NB4 (cell line): ENCODE measurements at regions not wholly inside any gene's neighbourhood (a gene's known extent, or its start where the extent isn't known, plus 50 kb on each side); places are given as distances from the start of the nearest gene placed in this dataset.

Experiments used
- DNase-seq: peaks from one replicate; pipeline ENCODE4 v3.0.0; 2010; ENCODE audit warnings: low read depth
- H3K4me3 ChIP-seq: one replicate; pipeline ENCODE4 v1.5.1; 2011; ENCODE audit warnings: mild to moderate bottlenecking, low read depth, low read length, moderate library complexity
- MYC ChIP-seq: IDR thresholded peaks from 2 replicates; pipeline ENCODE4 v1.6.1; 2011; ENCODE audit warnings: low read depth, low read length
- POLR2A ChIP-seq: IDR thresholded peaks from 2 replicates; pipeline ENCODE4 v1.6.1; 2011; ENCODE audit warnings: mild to moderate bottlenecking; ENCODE audit not compliant: insufficient read length; ENCODE audit errors: extremely low read depth
- TF ChIP-seq, protein P1 (sequence below): IDR thresholded peaks from one replicate; pipeline ENCODE4 v1.5.1; 2012; ENCODE audit warnings: low read depth, low read length
- TF ChIP-seq, protein P2 (sequence below): IDR thresholded peaks from 2 replicates; pipeline ENCODE4 v1.6.1; 2011; ENCODE audit warnings: low read depth, low read length

DNA sequence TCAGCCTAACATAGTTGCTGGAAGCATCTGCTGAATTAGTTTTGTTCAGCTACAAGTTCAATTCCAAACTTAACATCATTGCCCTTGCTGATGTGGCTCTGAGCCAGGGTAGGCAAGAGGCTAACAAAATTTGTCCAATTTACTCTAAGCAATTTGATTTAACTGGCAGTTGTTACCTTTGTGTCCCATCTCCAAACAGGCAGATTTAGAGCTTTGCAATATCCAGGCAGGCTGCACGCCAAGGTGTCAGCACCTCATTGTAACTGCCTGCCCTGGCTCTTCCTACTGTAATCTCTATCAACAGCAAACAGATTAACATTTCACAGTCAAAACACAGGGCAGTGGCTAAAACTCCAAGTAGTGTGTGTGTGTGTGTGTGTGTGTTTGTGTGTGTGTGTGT is 2070.6 kb downstream of the PCDH7 start:
- H3K4me3 ChIP-seq = no peak overlapping the region
- TF ChIP-seq POLR2A (no peak), MYC (no peak)
- TF ChIP-seq, protein P1, sequence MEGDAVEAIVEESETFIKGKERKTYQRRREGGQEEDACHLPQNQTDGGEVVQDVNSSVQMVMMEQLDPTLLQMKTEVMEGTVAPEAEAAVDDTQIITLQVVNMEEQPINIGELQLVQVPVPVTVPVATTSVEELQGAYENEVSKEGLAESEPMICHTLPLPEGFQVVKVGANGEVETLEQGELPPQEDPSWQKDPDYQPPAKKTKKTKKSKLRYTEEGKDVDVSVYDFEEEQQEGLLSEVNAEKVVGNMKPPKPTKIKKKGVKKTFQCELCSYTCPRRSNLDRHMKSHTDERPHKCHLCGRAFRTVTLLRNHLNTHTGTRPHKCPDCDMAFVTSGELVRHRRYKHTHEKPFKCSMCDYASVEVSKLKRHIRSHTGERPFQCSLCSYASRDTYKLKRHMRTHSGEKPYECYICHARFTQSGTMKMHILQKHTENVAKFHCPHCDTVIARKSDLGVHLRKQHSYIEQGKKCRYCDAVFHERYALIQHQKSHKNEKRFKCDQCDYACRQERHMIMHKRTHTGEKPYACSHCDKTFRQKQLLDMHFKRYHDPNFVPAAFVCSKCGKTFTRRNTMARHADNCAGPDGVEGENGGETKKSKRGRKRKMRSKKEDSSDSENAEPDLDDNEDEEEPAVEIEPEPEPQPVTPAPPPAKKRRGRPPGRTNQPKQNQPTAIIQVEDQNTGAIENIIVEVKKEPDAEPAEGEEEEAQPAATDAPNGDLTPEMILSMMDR = no peak
- TF ChIP-seq, protein P2, sequence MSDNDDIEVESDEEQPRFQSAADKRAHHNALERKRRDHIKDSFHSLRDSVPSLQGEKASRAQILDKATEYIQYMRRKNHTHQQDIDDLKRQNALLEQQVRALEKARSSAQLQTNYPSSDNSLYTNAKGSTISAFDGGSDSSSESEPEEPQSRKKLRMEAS = no peak
- DNase-seq = no peak

DNA sequence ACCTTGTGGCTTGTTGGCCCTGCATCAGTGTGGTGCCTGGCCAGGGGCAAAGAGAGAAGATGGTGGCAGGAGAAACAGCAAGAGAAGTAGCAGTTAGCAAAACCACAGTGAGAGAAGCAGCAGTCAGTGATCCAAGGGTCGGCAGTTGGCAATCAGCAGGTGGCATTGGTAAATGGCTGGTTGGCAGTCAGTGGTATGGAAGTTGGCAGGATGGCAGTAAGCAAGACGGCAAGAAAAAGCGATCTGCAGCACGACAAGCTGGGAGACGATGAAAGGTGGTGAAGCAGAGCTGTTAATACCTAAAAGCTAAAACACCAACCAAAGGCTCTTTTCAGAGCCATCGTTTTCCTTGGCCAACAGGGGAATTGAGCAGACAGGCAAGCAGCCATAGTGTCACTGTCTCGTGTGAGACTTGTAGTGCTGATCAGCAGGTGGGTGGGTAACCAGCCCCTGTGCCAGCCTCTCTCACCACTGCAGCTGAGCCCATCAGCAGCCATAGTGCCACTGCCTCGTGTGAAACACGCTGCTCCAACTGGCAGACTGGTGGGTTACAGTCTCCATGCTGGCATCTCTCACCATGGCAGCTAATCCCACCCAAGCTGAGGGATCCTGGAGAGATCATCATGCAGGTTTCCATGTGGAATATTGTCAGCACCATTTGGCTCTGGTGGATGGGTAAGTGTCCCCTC is 2078.4 kb downstream of the PCDH7 start:
- no peak overlapping the region for H3K4me3 ChIP-seq
- TF ChIP-seq, protein P2 = no peak
- TF ChIP-seq, protein P1 = no peak
- no peak for TF ChIP-seq POLR2A
- TF ChIP-seq MYC = no peak
- DNase-seq = no peak

DNA sequence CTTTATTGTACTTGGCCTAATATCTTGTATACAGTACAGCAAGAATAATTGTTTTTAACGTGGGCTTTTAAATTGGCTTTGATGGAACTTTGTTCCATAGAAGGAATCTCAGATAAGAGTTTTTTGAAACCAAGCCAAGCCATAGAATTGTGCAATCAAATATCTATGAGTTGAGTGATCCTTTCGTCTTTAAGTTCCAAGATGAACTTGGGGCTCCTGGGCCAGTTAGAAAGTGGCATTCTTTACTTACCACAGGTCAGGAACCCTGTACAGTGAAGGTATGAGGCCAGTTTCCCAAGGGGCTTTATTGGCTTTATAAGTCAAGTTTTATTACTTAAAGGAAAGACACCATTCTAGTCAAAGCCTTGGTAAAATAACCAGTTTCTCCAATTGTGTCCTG is 2104.2 kb downstream of the PCDH7 start:
- no peak overlapping the region for H3K4me3 ChIP-seq
- DNase-seq = no peak
- TF ChIP-seq, protein P1 = no peak
- TF ChIP-seq, protein P2 = no peak
- TF ChIP-seq POLR2A = no peak
- no peak for TF ChIP-seq MYC

DNA sequence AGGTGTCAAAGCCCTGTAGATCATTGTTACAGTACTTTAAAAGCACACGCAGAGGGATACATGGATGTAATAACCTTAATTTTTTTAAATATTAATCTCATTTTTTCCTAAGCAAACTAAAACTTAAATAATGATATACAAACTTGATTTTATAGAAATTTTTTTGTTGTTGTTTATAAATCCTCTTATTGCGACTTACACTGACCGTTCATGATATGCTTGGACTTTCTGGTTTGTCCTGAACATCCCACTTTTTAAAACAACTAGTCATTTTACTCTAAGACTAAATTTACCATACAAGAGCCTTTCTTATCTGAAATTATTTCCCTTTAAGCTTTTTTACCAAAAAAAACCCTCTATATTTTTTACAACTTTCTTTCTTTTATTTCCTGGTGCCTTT is 2106.0 kb downstream of the PCDH7 start:
- TF ChIP-seq, protein P2 = no peak
- no peak for TF ChIP-seq POLR2A
- TF ChIP-seq MYC = no peak
- TF ChIP-seq, protein P1 = no peak
- peak; percentile 16 for DNase-seq
- no peak overlapping the region for H3K4me3 ChIP-seq

DNA sequence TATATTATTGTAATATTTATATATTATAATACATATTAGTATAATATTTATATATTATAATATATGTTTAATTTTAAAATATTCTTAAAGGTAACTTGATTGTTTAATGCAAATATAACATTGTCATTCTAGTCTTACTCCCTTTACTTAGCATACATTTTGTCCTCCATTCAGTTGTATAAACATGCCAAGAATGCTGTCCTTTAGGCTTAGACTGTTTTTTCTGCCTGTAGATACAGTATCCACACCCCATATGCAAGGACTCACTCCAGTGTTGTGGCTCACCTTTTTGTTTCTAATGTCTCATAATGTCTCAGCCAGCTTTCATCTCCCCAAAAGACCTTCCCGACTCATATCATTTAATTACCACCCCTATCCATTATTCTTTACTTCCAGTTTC is 2110.0 kb downstream of the PCDH7 start:
- H3K4me3 ChIP-seq = no peak overlapping the region
- TF ChIP-seq, protein P1 = no peak
- TF ChIP-seq MYC = no peak
- TF ChIP-seq, protein P2 = no peak
- TF ChIP-seq POLR2A = no peak
- no peak for DNase-seq
